ENCODE measurements at regions not wholly inside any gene's neighbourhood (a gene's known extent, or its start where the extent isn't known, plus 50 kb on each side); places are given as distances from the start of the nearest gene placed in this dataset.

DNA sequence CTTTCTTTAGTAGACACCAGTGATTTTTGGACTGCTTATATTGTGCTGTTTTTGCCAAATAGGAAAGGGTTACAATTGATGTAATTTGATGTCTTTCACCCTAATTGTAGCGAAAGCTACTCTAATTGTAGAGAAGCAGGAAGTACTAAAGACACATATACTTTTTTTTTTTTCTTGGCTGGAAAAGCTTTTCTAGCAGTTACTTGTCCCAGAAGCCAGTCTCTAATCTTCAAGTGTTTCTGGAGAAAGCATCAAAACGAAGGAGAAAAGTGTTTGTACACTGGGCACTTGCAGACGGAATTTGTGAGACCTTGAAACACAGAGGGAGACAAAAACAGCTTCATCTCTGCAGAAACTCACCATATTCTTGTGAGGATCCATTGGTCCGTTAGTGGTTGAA, 616.5 kb upstream of the LCORL start:
- Histone ChIP-seq H3K4me1 (ENCODE audit: control insufficient read depth, insufficient read depth, low read length, poor library complexity, severe bottlenecking) (no peaks in the 10 kb centered on the region), H3K27me3 (replicated peaks; ENCODE audit: control insufficient read depth, insufficient read depth, low read length, poor library complexity, severe bottlenecking) (no peaks in the 10 kb centered on the region), H3K36me3 (ENCODE audit: control insufficient read depth, insufficient read depth, low read length) (no peaks in the 10 kb centered on the region), H3K9me3 (ENCODE audit: control insufficient read depth, low read length) (no peaks in the 10 kb centered on the region), H3K4me3 (ENCODE audit: insufficient read depth, low read depth, low read length, poor library complexity, severe bottlenecking) (no peak overlapping the region), H3K27ac (ENCODE audit: insufficient read depth, low read length, poor library complexity, severe bottlenecking) (no peak overlapping the region)
- no peak for DNase-seq

DNA sequence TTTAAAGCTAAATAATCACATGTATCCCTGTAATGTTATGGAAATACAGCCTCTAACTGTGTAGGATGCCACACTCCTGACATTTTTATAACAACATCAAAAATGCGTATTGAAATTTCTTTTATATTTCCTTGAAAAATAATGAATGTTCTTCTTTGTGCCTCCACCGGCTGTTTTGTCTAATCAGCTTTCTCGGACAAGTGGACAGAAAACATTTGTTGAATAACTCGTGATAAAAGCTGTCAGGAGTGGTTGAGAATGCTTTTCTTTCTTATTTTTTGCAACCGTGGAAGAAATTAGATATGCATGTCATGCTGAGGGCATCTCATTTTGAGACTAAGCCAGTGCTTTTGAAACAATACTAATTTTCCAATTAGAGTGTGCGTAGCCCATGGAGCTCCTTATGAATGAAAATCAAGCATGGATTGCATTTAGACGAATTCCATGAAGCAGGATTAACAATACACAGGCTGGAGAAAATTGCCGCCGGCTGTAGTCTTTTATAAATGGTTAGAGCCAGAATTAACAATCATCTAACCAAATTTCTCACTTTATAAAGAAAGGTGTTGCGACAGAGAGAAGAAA, 614.5 kb upstream of the LCORL start:
- H3K4me1 ChIP-seq (ENCODE audit: control insufficient read depth, insufficient read depth, low read length, poor library complexity, severe bottlenecking), result no peaks in the 10 kb centered on the region
- no peaks in the 10 kb centered on the region for H3K27me3 ChIP-seq (replicated peaks; ENCODE audit: control insufficient read depth, insufficient read depth, low read length, poor library complexity, severe bottlenecking)
- H3K4me3 ChIP-seq (ENCODE audit: insufficient read depth, low read depth, low read length, poor library complexity, severe bottlenecking), result no peak overlapping the region
- no peaks in the 10 kb centered on the region for H3K36me3 ChIP-seq (ENCODE audit: control insufficient read depth, insufficient read depth, low read length)
- H3K9me3 ChIP-seq (ENCODE audit: control insufficient read depth, low read length), result no peaks in the 10 kb centered on the region
- DNase-seq, result no peak
- no peak overlapping the region for H3K27ac ChIP-seq (ENCODE audit: insufficient read depth, low read length, poor library complexity, severe bottlenecking)

DNA sequence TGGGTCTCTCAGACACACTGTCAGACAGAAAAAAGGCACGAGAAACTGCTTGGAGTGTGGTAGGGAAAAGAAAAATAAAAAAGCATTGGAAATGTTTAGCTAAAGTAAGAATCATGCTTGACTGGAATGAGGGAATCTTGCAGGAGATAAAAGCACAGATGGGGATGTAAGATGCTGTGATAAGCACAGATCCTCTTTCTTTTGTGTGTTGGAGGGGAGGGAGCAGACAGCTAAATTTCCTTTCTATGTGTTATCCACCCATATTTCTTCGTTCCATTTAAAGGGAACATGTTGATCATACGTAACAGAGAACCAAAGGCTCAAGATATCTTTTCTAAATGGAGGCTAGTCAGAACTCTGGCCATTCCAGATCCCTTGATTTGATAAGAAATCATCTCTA, 614.0 kb upstream of the LCORL start:
- Histone ChIP-seq H3K27ac (ENCODE audit: insufficient read depth, low read length, poor library complexity, severe bottlenecking) (no peak overlapping the region), H3K4me3 (ENCODE audit: insufficient read depth, low read depth, low read length, poor library complexity, severe bottlenecking) (no peak overlapping the region), H3K4me1 (ENCODE audit: control insufficient read depth, insufficient read depth, low read length, poor library complexity, severe bottlenecking) (no peaks in the 10 kb centered on the region), H3K36me3 (ENCODE audit: control insufficient read depth, insufficient read depth, low read length) (no peaks in the 10 kb centered on the region), H3K27me3 (replicated peaks; ENCODE audit: control insufficient read depth, insufficient read depth, low read length, poor library complexity, severe bottlenecking) (no peaks in the 10 kb centered on the region), H3K9me3 (ENCODE audit: control insufficient read depth, low read length) (no peaks in the 10 kb centered on the region)
- DNase-seq, result no peak

DNA sequence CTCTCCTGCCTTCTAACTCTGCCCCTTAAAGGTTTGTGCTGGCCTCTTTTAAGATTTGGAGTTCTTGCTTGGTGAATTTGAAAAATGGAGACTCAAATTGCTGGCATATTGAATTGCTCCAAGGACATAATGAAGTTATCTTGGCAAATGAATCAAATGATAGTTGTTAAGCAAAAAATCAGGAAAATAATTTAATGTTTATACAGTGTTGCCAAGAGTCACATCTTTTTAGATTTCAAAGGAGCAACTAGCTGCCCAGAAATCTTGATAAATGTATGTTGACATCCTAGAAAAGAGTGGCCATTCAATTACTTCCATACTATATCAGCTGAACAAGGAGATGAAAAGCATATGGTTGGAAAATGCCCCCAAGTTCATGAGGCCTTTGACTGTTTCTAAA, 610.0 kb upstream of the LCORL start:
- Histone ChIP-seq H3K27ac (ENCODE audit: insufficient read depth, low read length, poor library complexity, severe bottlenecking) (no peak overlapping the region), H3K4me1 (ENCODE audit: control insufficient read depth, insufficient read depth, low read length, poor library complexity, severe bottlenecking) (no peaks in the 10 kb centered on the region), H3K4me3 (ENCODE audit: insufficient read depth, low read depth, low read length, poor library complexity, severe bottlenecking) (no peak overlapping the region), H3K27me3 (replicated peaks; ENCODE audit: control insufficient read depth, insufficient read depth, low read length, poor library complexity, severe bottlenecking) (no peaks in the 10 kb centered on the region), H3K9me3 (ENCODE audit: control insufficient read depth, low read length) (no peaks in the 10 kb centered on the region), H3K36me3 (ENCODE audit: control insufficient read depth, insufficient read depth, low read length) (no peaks in the 10 kb centered on the region)
- no peak for DNase-seq

DNA sequence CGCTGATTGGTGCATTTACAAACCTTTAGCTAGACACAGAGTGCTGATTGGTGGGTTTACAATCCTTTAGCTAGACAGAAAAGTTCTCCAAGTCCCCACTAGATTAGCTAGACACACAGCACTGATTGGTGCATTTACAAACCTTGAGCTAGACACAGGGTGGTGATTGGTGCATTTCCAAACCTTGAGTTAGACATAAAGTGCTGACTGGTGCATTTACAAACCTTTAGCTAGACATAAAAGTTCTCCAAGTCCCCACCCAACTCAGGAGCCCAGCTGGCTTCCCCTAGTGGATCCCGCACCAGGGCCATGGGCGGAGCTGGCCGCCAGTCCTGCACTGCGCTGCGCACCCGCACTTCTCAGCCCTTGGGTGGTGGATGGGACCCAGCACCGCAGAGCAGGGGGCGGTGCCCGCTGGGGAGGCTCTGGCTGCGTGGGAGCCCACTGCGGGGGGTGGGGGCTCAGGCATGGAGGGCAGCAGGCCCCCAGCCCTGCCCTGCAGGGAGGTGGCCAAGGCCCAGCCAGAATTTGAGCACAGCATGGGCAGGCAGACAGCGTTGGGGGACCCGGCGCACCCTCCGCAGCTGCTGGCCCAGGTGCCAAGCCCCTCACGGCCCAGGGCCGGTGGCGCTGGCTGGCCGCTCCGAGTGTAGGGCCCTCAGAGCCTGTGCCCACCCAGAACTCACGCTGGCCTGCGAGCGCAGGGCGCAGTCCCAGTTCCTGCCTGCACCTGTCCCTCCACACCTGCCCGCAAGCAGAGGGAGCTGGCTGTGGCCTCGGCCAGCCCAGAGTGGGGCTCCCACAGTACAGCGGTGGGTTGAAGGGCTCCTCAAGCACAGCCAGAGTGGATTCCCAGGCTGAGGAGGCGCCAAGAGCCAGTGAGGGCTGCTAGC, 608.9 kb upstream of the LCORL start:
- no peak for DNase-seq
- H3K27ac ChIP-seq (ENCODE audit: insufficient read depth, low read length, poor library complexity, severe bottlenecking), result no peak overlapping the region
- H3K27me3 ChIP-seq (replicated peaks; ENCODE audit: control insufficient read depth, insufficient read depth, low read length, poor library complexity, severe bottlenecking), result no peaks in the 10 kb centered on the region
- H3K4me1 ChIP-seq (ENCODE audit: control insufficient read depth, insufficient read depth, low read length, poor library complexity, severe bottlenecking), result no peaks in the 10 kb centered on the region
- H3K9me3 ChIP-seq (ENCODE audit: control insufficient read depth, low read length), result no peaks in the 10 kb centered on the region
- no peaks in the 10 kb centered on the region for H3K36me3 ChIP-seq (ENCODE audit: control insufficient read depth, insufficient read depth, low read length)
- no peak overlapping the region for H3K4me3 ChIP-seq (ENCODE audit: insufficient read depth, low read depth, low read length, poor library complexity, severe bottlenecking)

DNA sequence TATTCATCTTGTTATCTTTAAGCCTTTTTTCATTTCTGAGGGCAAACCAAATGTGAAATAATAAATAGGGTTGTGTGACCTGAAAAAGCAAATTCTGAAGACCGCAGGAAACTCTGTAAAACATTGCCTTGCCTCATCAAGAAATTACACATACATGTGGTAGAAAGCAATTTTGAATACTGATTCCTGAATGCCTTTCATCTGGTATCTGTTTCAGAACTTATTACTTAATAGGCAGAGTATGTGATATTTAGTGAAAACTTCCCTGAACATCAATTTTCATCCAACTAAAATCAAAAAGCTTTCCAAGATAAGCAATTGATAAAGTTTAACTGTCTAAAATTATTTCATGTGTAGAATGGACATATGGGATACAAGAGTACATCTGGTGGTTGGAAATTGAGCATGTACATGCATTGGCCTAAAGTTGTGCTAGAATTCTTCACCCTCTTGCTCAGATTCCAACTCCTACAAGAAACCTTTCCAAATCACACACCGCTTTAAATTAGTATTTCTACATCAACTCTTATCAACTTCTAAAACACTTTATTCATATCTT, 606.0 kb upstream of the LCORL start:
- no peaks in the 10 kb centered on the region for H3K27me3 ChIP-seq (replicated peaks; ENCODE audit: control insufficient read depth, insufficient read depth, low read length, poor library complexity, severe bottlenecking)
- no peak for DNase-seq
- H3K27ac ChIP-seq (ENCODE audit: insufficient read depth, low read length, poor library complexity, severe bottlenecking), result no peak overlapping the region
- H3K4me3 ChIP-seq (ENCODE audit: insufficient read depth, low read depth, low read length, poor library complexity, severe bottlenecking), result no peak overlapping the region
- no peaks in the 10 kb centered on the region for H3K4me1 ChIP-seq (ENCODE audit: control insufficient read depth, insufficient read depth, low read length, poor library complexity, severe bottlenecking)
- H3K9me3 ChIP-seq (ENCODE audit: control insufficient read depth, low read length), result no peaks in the 10 kb centered on the region
- H3K36me3 ChIP-seq (ENCODE audit: control insufficient read depth, insufficient read depth, low read length), result no peaks in the 10 kb centered on the region

DNA sequence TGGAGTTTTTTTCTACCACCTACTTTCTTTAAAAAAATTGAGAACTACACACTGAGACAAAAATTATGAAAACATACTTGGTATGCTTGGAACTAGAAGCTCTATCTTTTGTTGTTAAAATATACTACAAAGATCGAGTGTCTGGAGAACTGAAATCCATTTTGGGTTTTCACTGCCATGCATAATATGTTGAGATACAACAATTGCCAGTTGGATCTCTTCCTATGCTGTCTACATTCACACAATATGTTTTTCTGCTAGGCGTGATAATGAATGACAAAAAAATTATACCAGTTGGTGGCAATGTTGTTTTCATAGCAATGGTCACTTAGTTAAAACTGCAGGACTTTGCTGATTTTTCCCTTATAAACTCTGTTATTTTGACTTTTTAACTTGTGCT, 605.4 kb upstream of the LCORL start:
- Histone ChIP-seq H3K4me3 (ENCODE audit: insufficient read depth, low read depth, low read length, poor library complexity, severe bottlenecking) (no peak overlapping the region), H3K27ac (ENCODE audit: insufficient read depth, low read length, poor library complexity, severe bottlenecking) (no peak overlapping the region), H3K9me3 (ENCODE audit: control insufficient read depth, low read length) (no peaks in the 10 kb centered on the region), H3K36me3 (ENCODE audit: control insufficient read depth, insufficient read depth, low read length) (no peaks in the 10 kb centered on the region), H3K4me1 (ENCODE audit: control insufficient read depth, insufficient read depth, low read length, poor library complexity, severe bottlenecking) (no peaks in the 10 kb centered on the region), H3K27me3 (replicated peaks; ENCODE audit: control insufficient read depth, insufficient read depth, low read length, poor library complexity, severe bottlenecking) (no peaks in the 10 kb centered on the region)
- no peak for DNase-seq

DNA sequence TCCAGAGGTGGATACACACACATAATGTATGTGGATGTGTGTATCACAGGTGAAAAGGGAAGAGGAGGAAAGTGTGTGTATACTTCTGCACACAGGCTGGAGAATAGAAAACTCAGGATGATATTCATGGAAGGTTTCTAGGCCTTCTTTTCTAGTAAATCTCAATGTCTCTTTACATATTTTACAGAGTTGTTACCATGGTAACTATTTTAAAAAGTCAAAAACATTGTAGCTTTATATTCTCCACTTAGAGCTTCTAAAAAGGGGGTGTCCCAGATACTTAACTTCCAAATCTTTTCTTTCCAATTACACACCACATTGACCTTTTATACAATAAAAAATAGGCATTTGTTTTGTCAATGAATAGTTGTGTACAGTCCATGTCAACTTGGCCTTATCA, 604.8 kb upstream of the LCORL start:
- no peak overlapping the region for H3K27ac ChIP-seq (ENCODE audit: insufficient read depth, low read length, poor library complexity, severe bottlenecking)
- no peaks in the 10 kb centered on the region for H3K9me3 ChIP-seq (ENCODE audit: control insufficient read depth, low read length)
- no peaks in the 10 kb centered on the region for H3K36me3 ChIP-seq (ENCODE audit: control insufficient read depth, insufficient read depth, low read length)
- no peak for DNase-seq
- H3K4me1 ChIP-seq (ENCODE audit: control insufficient read depth, insufficient read depth, low read length, poor library complexity, severe bottlenecking), result no peaks in the 10 kb centered on the region
- no peaks in the 10 kb centered on the region for H3K27me3 ChIP-seq (replicated peaks; ENCODE audit: control insufficient read depth, insufficient read depth, low read length, poor library complexity, severe bottlenecking)
- no peak overlapping the region for H3K4me3 ChIP-seq (ENCODE audit: insufficient read depth, low read depth, low read length, poor library complexity, severe bottlenecking)

DNA sequence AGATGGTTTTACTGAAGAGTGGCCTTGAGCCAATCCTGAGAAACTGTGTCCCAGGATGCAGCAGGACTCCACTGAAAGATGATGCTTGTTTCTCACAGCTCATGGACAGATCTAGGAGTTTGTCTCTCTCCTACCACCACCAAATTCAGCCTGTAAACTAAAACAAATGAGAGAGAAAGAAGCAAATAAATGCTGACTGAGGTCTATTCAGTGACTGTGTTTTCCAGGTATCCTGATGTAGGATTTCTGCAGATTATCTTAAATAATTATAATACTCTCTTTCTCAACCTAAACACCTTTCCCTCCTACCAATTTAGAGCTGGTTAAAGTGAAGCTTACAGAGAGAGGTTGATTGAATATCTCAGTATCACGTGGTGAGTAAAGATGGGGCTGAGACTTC, 599.6 kb upstream of the LCORL start:
- no peaks in the 10 kb centered on the region for H3K9me3 ChIP-seq (ENCODE audit: control insufficient read depth, low read length)
- no peaks in the 10 kb centered on the region for H3K27me3 ChIP-seq (replicated peaks; ENCODE audit: control insufficient read depth, insufficient read depth, low read length, poor library complexity, severe bottlenecking)
- H3K27ac ChIP-seq (ENCODE audit: insufficient read depth, low read length, poor library complexity, severe bottlenecking), result no peak overlapping the region
- H3K36me3 ChIP-seq (ENCODE audit: control insufficient read depth, insufficient read depth, low read length), result no peaks in the 10 kb centered on the region
- DNase-seq, result no peak
- H3K4me1 ChIP-seq (ENCODE audit: control insufficient read depth, insufficient read depth, low read length, poor library complexity, severe bottlenecking), result no peaks in the 10 kb centered on the region
- no peak overlapping the region for H3K4me3 ChIP-seq (ENCODE audit: insufficient read depth, low read depth, low read length, poor library complexity, severe bottlenecking)

DNA sequence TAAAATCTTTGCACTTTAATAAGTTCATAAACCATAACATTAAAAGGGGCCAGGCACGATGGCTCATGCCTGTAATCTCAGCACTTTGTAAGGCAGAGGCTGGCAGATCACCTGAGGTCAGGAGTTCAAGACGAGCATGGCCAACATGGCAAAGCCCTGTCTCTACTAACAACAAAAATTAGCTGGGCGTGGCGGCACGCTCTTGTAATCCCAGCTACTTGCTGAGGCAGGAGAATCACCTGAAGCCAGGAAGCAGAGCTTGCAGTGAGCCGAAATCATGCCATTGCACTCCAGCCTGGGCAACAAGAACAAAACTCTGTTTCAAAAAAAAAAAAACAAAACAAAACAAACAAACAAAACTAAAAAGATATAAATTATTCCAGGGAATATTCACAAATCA, 595.2 kb upstream of the LCORL start:
- no peaks in the 10 kb centered on the region for H3K9me3 ChIP-seq (ENCODE audit: control insufficient read depth, low read length)
- no peak for DNase-seq

More for the DNA sequence above, 595.2 kb upstream of the LCORL start:
- H3K36me3 ChIP-seq (ENCODE audit: control insufficient read depth, insufficient read depth, low read length), result no peaks in the 10 kb centered on the region
- no peaks in the 10 kb centered on the region for H3K4me1 ChIP-seq (ENCODE audit: control insufficient read depth, insufficient read depth, low read length, poor library complexity, severe bottlenecking)
- no peaks in the 10 kb centered on the region for H3K27me3 ChIP-seq (replicated peaks; ENCODE audit: control insufficient read depth, insufficient read depth, low read length, poor library complexity, severe bottlenecking)
- no peak overlapping the region for H3K27ac ChIP-seq (ENCODE audit: insufficient read depth, low read length, poor library complexity, severe bottlenecking)
- no peak overlapping the region for H3K4me3 ChIP-seq (ENCODE audit: insufficient read depth, low read depth, low read length, poor library complexity, severe bottlenecking)
